CD4-positive, alpha-beta T cell treated with Interleukin-1 beta for 1 hour (primary cell): ENCODE measurements at regions not wholly inside any gene's neighbourhood (a gene's known extent, or its start where the extent isn't known, plus 50 kb on each side); places are given as distances from the start of the nearest gene placed in this dataset.
A peak's percentile ranks its signal among the peaks of the same experiment; 100 is the strongest.

Experiments
- DNase-seq, 2 donors: peaks; one replicate each; pipeline ENCODE4 v3.0.0-alpha.2; 2020 to 2022

DNA sequence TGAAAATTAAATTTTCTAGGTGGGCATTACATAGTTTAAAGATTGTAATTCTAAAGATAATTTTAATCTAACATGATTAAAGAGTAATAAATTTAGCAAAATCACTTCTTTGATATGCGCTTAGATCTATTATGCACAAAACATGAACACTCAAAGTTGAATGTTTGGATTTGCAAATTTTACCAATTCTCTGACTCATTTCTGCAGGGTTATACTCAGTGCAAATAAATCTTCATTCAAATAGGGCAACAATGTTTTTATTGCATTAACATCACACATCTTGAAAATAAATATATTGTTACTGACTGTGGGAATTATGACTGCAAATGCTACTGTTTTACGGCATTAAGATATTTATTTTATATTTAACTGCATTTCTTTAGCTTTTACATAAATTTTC is 110.7 kb downstream of the OGFRL1 start:
- no peak for DNase-seq

DNA sequence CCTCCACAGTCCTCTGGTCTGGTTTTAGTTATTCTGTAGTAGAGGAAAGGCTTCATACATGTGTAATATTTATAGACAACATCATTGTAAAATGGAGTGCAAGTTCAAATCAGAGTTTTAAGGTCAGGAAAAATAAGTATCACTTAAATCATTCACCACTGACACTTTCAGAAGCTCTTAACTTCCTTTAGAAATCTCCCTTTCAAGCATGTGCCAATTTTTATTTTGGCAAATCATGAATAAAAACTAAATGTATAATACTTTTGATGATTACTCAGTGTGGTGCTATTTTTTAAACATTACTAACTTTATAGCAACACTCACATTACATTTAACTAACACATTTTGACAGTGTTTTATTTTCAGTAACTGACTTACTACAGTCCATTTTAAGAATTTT is 112.2 kb downstream of the OGFRL1 start:
- no peak for DNase-seq

DNA sequence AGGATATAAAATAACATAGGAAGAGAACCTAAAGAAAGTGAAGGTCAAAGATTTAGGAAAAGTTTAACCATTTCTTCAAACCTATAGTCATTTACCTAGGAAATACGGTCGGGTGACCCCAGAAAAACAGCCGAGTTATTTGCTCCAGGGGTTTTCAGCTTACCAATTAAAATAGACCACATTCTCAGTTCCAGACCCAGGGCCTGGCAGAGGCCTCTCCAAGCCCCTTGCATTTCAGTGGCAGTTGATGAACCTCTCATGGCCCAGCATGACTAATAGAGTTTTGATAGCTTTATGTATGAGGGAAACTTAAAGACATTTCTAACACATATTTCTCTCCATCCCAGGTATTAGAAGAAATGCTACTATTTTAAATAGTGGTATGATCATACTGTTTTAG is 113.5 kb downstream of the OGFRL1 start:
- no peak for DNase-seq

DNA sequence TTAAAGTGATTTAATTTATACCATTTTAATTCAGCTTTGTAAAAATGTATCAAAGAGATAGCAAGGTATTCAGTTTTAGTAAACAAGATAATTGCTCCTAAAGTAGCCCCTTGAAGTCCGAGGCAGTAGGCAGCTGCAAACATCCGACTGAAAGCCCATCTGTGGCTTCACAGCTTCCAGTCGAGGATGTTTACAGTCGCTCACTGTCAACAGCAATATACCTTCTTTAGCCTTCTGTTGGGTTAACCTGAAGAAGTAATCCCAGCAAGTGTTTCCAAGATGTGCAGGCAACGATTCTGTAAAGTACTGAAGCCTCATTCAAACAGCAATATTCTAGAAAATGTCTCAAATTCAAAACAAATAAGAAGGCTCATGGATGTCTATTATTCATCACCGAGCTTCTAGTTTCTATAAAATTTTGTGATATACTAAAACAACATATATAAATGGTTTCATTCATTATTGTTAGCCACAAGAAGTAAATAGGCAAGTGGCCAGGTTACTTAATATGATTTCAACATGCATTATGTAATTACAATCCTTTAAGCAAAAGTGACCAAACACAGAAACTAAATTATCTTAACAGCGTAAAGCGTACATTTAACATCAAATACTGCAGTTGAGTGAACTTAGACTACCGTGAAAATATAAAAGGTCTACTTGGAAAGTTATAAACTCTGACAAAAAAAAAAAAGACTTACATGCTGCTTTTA is 115.0 kb downstream of the OGFRL1 start:
- DNase-seq, result no peak

DNA sequence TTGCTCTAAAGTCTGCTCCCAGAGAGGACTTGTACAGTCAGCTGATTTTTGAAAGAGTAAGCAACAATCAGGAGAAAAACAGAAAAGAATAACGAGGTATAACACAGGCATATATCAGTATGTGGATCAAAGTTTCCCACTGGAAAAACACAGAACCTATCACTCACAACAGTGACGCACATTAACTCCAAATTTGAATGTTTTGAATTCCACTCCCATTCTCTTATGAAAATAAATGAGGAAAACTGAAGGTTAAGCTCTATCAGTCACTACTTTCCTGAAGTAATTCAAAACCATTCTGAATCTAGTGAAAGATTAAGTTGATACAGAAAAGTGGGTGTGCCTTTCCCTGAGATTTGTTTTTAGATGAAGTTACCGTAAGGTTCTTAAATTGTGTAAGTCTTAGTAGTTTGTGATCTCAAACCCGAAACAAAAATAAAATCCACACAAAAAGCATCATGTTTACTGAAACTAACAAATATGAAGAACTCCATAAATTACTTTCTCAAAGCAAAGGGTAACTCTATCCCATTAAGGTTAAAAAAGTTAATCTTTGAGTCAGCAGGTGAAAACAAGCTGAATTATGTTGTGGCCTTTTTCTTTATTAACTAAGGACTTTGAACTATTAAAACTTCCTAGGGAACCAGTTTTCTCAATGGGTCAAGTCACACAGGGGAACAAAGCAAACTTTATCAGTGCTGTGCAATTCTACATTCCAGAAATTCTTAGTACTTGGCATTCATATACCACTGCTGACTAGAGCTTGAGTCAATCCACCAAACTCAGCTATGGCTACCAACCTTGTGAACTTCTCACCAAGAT is 115.7 kb downstream of the OGFRL1 start:
- no peak for DNase-seq

DNA sequence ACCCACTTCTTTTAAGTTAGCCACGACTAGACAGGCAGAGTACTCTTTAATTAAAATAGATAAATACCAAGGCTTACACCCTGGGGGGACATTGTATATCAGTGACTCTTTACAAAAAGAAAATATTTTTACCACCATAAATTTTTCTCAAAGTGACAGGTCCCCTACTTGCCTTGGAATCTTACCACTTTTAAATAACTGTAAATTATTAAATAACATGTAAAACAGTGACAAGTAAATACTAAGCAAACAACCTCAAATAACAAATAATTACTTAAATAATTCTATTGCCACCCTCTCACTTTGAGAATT is 116.3 kb downstream of the OGFRL1 start:
- no peak for DNase-seq

DNA sequence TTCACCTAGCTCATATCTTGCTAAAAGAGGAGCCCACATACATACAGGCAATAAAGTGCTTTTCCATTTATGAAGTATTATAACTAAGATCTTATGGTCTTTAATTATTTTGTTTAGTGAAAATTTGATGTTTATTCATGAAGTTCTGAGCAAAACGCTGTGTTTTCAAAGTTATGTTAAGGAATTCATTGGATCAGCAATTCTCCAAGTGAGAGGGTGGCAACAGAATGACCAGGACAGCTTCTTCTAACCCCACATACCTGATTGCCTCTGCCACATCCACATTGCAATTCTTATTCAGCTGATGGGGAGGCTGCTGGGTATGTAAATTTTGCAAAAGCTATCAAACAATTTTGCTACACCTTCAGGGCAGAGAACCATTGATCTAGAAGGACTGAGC is 116.8 kb downstream of the OGFRL1 start:
- no peak for DNase-seq

DNA sequence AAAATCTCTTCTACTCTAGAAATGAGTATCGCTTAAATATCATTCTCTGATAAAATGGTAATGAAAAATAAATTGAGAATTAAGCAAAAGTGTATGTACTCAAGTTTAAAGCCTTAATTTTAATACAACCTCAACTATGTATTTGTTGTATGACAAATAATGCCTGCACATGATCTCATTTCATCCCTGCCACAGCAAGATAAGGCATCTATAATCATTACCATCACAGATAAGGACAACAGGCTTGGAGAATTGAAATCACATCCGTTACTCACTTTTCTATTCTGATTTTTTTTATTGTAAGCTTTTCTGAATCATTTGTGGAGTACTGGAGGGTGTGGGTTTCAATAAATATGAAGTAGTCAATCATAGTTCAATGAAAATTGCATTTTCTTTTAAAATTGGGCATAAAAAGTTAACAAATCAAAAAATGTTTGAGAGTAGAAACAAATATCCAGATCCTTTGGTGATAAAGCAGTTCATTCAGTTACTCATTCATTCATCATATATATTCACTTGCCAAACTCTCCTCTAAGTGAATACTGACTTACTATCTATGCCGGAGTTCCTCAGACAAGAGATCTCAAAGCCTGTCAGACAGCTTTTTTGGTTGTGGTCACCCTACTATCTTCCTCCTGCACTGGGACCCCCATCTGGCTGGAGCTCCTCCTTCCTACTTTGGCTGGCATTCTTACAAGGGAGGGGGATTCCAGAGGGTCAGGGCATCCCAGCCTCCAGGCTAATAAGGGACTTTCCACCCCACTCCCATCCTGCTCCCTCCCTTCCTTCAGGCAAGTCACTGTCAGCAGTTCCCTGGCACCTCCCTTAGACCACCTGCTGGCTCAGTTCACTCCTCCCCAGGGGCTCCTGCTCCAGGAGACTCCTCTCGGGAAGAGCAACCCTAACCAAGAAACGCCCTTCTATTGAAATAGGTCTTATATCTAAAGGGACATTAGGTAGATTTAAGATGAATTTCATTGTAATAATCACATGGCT is 118.6 kb downstream of the OGFRL1 start:
- DNase-seq, result no peak

DNA sequence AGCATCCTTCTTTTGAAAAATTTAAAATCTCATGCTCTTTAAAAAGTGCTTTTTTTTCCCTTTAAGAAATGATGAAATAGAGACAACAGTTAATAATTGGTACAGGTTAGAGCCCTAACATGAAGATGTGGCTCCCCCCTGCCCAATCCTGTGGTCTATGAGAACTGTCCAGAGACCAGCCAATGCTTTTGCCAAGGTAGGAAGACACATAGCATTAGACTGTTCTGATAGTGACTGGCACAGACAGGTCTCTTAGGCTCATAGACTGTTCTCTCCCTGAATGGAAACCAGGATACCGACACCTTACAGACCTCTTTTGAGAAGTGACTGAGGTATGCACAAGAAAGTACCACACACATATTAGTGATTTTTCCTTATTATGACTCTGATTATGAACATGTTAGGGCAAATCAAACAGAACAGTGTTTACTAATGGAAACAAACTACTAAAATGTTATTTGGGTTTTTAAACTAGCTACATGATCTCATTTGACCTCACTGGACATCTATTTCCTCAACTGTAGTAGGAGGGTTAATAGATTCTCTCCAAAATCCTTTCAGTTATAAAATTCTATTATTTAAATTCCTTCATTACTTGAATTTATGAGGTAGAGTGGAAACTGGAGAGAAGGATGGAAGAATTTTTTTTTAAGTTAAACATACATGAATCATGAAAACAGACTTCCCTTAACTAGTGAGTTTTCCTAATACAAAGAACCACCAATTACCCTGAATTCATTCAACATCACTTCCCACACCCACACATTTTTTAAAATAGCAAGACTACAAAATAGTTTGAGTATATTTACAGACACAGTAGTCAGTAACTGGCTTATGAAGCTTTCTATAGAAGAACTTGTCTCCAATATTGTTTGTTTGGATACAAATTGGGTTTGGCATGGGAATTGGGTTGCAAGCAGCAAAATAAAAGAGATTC is 120.4 kb downstream of the OGFRL1 start:
- DNase-seq, result no peak

DNA sequence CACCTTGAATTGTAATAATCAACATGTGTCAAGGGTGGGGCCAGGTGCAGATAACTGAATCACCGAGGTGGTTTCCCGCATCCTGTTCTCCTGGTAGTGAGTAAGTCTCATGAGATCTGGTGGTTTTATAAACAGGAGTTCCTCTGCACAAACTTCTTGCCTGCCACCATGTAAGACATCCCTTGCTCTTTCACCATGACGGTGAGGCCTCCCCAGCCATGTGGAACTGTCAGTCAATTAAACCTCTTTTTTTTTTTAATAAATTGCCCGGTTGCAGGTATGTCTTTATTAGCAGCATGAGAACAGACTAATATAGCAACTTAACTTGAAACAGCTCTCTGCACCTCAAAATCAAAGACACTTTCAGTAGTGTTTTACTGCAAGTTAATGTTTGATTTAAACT is 121.6 kb downstream of the OGFRL1 start:
- no peak for DNase-seq

DNA sequence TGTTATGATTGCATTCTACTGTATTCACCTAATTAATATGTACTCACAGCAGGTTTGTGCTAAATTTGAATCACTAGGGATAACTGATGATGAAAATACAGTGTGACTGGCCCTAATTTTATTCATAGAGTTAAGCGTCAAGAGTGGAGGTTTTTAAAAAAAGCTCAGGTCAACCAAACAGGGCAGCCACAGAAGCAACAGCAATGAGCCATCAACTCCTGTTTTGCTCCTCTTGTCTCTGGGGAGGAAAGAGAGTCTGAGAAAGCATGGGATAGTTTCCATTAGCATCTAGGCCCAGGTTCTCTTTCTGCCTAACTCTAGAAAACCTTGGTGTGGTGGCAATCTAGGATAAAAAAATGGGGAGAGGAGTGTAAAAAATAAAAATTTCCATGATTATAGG is 122.1 kb downstream of the OGFRL1 start:
- DNase-seq, result no peak

DNA sequence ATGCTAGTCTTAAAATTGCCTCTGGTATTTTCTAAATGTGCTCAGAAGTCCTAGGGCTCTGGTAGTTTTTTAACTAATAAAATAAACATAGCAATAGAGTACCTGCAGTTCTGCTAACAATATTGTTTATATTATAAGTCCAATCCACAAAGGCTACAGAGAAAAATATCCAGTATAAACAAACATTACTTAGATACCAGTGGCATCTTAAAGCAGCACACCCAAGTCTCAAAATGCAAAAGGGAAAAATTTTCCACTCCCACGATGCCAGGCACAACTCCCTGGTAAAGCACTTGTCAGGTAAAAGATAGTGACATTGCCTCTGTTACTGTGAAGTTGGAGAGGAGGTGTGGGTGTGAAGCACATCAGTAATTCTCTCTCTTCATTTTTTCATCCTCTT is 123.3 kb downstream of the OGFRL1 start:
- no peak for DNase-seq

DNA sequence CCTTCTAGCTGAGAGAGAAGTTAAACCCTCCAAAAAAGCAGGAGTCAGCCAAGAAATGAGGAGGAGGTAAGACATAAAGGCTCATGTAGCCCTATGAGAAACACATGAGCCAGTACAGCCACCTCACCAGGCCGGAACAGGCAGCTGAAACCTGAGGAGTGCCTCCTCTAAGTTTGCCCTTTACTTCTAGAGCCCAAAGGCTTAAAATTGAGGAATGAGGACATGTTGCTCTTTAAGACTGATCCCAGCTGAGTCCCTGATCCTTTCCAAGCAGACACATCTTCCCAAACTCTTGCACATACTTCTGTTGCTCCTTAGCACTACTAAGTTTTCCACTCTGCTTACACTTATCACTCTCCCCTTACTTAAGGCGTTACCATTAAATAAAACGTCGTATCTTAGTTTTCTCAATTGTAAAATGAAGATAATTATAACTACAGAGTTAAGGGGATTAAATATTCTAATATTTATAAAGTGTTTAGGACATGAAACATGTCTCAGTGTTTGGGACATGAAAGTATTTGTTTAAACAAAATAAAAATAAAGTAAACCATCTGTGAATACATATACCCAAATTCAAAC is 124.0 kb downstream of the OGFRL1 start:
- DNase-seq, result no peak

DNA sequence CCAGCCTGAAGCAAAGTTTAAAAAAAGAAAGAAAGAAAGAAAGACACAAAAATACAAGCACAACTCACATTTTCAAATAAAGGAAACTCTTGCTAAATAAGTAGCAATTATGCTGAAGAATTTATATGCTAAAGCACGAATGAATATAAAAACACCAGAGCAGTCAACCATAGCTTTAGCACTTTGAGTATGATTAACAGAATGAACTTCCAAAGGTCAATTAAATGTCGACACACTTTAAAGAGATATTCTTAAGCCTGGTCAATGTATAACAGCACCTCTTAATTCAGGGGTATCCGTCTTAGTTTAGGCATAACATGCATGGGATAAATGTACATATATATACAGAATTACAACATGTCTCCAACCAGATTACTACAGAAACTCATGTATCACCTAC is 125.9 kb downstream of the OGFRL1 start:
- no peak for DNase-seq

DNA sequence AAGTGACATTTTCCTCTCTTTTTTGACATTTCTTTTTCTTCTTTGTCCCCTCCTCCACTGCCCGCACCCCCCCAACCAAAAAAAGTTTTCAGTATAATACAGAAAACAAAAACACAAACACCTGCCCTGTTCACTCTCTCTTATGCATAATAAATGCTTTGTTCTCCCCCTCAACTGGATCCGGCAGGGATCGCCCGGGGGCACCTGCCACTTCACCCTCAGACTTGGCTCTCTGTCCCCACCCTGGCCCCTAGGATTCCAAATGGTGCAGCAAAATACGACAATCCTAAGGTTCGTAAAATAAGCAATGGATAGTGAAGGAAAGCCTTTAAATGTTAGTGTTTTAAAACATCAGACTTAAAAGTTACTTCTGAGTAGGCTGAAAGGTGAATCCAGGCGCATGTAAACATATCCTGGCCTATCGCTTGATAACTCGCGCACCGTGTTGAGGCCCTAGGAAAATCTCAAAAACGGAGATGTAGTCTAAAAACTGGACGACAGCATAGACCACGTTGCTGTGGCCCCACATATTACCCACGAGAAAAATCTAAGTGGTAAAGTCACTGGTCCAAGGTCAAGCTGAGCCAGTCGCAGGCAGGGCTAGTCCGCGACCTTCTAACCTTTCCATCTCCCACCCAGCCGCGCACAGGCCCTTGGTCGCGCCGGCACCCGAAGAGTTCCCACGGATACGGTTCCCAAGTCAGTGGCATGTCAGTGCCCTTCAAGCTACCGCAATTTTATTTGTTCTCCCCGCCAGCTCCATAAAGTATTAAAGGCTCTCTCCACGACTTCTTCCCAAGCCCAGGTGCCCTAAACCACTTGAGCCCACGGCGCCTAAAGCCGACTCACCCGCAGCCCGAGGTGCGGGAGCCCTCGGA is 130.8 kb downstream of the OGFRL1 start:
- DNase-seq, result no peak

DNA sequence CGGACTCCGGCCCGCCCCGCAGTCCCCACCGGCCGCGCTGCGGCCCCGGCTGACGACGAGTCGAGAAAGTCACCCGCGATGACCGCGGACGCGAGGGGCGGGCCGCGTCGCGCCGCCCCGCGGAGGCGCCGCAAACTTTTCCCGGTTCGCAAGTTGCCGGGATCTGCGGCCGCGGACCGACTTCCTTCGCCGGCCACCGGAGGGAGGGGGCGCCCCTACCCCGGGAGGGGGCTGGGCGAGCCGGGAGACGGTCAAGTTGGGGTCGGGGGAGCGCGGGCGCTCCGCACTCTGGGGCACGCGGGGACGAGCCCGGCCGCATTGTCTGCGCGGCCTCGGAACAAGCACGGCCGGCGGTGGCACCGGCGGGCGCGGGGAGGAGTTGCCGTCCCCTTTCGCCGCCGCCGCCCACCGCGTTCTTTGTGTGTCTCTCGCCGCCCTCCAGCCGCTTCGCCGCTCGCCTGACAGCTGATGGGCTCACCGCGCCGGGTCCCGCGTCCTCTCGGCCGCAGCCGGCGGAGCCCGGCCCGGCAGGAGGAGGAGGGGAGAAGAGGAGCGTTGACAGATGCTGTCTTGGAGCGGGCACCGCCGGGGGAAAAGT is 131.6 kb downstream of the OGFRL1 start:
- no peak for DNase-seq

DNA sequence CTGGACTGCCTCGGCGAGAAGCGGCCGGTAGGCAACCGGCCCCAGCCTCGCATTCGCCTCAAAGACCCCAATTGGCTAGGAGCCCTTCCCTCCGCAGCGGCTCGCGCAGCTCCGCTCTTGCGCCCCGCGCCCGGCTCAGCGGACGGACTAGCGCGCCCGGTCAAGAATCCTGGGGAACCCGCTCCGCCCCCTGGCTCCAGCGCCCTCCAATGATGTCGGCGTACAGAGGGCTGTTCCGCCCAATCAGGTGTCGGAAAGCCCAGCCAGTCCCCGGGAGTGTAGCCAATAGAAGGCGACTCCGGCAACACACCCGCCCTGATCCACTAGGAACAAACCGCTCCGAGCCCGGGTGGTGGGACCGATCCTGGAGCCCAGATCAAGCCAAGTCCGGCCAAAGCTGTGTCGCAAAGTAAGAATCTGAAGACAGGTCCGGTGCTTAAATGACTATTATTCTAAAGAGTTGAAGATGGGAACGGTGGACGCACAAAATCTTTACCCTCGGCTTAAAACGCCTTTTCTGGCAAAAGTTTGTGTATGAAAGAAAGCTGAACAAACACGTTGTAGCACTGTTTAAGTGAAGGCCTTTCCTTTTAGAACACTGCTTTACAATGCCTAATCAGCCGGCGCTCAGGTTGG is 132.2 kb downstream of the OGFRL1 start:
- peak in 1 of 2 donors; percentile 45 for DNase-seq

DNA sequence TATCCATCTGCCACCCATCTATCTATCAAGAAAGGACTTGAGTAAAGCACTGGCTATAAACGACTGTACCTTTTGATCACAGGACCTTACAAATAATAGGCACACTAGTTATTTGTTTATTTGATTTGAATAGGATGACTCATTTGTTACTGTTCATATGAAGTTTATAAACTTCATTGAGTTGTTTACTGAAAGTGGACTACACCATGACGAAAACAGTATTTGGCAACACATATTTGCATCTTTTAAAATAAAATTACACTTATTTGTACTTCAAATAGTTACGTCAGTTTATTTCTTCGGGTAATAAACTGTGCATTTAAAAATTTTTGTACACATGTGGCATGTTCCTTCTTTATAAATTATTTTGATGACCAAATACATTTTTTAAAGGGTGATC is 133.0 kb downstream of the OGFRL1 start:
- no peak for DNase-seq

DNA sequence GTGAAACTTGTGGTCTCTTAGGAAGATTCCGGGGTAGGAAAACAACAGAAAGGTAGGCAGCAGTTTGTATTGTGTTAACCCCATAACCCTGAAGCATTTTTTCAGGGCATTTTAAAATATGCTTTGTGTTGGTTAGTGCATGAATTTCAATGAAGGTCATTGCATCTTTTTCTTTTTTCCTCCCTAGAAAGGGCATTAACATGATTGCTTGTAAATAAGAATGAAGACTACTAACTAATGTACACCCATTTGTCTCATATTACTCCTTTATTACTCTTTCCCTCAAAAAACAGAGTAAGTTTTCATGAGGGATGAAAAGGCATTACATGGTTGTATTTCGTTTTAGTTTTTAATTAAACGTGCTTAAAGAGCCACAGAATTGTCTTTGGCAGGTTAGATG is 141.4 kb downstream of the OGFRL1 start:
- DNase-seq, result no peak

DNA sequence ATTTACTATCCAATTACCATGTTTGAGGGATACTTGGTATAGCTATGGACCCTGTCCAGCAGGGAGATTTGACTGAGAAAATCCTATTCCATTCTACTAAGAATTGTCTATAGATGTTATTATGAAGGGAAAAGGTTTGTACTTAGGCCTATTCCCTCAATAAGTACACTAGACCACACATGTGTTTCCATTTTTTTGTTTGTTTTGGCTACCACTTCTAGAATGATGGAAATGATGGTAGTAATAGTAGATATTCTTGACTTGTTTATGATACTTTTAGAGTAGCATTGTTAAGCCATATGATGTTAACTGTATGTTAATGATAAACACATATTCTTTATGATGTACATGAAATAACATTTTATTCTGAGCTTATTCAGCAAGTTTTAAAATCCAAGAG is 144.8 kb downstream of the OGFRL1 start:
- DNase-seq, result no peak
